RPMI8226 (cell line): ENCODE measurements at regions not wholly inside any gene's neighbourhood (a gene's known extent, or its start where the extent isn't known, plus 50 kb on each side); places are given as distances from the start of the nearest gene placed in this dataset.

Source experiments
- DNase-seq: peaks from one replicate; pipeline ENCODE4 v3.0.0-alpha.2; 2015

DNA sequence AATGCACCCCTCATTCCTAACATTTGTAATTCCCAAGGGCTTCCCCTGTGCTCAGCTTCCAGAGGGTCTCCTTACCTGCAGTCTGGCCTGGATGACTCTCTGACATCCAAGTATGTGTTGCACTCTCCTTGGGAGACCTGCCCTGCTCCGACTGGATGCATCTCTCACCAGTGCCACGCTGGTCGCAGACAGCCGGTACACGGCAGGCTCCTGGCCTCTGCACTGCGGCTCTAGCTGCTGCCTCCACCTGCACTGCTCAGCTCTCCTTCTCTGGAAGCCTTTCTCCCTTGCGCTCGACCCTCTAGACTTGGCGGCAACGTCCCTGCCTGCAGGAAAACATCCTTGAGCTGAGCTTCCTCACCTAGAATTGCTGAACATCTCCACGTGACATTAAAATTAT lies 685.9 kb downstream of the BRD1 start:
- no peak for DNase-seq

DNA sequence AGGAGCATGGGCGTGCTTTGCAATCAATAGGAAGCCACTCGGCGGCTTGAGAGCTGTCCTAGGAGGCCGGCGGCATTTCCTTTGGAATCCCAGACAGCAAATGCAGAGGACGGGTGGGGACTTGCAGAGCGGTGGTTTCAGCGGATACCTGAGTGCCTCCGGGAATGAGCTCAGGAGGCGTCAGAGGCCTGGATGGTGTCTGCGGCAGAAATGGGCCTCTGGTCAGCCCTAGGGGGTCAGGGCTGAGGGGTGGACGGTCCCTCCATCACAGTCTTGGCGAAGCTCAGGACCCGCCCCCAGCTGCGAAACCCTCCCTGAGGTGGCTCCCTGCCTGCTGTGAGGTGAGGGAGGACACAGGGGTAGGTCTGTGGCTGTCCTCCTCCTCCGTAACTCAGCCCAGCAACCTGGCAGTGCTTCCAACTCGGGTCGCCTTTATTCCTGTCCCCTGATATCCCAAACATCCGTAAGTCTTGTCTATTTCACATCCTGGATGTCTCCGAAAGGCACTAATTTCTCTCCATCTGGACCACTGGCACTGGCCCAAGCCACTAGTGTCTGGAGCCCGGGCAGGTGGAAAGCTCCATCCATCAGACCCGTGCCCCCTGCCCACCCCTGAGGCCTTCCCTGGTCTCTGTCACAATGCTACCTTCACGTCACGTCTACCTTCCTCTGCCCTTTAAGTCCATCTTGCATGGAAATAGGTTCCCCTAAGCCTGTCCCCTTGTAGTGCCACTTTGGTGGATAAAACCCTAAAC lies 686.6 kb downstream of the BRD1 start:
- DNase-seq, result no peak

DNA sequence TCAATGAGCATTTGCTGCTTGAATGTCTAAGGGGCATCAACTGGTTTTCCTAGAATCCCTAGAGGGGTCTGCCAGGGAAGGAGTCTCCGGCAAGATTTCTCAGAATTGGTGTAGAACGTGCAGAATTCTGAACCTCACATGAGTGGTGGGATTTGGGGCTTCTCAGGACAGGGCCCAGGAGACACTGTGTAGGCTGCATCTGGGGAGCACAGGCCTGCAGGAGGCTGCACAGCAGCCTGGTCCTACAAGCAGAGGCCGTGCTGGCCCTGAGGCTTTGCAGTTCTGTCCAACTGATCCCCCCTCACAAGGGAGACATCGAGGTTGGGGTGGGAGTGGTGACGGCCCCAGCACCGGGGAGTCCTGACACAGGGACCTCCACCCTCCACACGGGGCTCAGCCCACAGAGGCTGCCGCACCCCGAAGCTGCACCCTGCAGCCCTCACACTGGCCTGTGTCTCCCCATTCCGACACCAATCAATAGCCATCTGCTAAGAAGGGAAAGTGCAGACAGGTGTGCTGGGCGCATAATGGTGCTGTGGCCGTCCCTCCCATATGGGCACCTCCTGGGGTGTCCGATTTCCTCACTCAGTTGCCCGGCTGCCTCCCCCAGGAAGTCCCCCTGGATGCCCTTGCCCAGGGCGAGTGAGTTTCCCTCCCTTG lies 688.1 kb downstream of the BRD1 start:
- DNase-seq, result no peak

DNA sequence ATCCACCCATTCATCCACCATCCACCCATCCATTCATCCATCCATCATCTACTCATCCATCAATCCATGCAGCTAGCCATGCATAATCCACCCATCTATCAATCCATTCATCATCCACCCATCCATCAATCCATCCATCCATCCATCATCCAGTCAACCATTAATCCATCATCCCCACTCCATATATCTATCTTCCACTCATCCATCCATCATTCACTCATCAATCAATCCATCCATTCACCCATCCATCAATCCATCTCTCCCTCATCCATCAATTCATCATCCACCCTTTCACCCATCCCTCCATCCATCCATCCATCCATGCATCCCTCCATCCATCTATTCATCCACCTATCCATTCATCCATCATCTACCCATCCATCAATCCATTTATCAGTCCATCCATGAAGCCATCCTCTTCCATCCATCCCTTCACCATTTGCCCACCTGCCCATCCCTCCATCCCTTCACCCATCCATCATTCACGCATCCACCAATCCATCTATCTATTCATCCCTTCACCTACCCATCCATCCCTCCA lies 689.4 kb downstream of the BRD1 start:
- DNase-seq, result no peak

DNA sequence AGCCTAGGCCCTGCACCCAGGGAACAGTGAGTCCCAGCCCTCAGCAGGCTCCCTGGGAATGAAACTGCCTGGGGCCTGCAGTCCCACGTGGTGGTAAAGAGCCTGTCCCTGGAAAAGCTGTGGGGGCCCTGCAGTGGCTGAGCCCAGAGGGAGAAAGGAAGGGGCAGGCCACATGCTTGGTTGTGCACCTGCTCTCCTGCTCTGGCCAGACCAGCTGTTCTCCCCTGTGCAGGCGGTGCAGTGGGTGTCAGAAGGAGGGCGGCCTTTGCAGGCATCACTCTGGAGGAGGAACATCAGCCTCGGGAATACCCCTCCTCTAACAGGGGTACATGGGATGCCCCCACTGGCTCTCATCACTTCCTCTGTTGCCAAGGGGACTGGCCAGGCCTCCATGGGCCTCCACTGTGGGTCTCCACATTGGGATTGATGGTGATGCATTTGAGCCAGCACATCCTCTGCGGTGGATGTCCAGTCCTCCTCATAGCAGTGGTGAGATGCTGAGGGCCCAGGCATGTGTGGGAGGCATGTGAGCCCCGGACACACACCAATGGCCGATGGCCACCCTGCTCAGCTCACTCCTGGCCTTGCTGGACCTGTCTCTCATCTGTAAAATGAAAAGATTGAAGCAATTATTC lies 690.4 kb downstream of the BRD1 start:
- no peak for DNase-seq

DNA sequence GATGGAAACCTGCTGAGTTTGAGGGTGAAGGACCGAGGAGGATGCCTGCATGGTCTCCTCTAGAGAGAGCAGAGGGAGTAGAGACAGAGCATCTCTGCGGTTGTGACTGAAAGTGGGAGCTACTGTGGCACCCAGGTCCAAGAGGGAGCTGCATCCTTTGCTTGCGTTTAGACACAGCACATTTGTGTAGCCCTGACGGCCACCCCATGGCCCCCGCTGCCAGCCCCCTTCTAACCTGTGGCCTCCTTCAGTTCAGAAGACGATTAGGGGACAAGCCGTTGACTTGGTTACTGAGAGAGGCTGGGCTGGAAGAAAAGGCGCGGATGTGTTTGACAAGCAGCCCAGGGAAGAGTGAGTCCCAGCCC lies 690.9 kb downstream of the BRD1 start:
- no peak for DNase-seq

DNA sequence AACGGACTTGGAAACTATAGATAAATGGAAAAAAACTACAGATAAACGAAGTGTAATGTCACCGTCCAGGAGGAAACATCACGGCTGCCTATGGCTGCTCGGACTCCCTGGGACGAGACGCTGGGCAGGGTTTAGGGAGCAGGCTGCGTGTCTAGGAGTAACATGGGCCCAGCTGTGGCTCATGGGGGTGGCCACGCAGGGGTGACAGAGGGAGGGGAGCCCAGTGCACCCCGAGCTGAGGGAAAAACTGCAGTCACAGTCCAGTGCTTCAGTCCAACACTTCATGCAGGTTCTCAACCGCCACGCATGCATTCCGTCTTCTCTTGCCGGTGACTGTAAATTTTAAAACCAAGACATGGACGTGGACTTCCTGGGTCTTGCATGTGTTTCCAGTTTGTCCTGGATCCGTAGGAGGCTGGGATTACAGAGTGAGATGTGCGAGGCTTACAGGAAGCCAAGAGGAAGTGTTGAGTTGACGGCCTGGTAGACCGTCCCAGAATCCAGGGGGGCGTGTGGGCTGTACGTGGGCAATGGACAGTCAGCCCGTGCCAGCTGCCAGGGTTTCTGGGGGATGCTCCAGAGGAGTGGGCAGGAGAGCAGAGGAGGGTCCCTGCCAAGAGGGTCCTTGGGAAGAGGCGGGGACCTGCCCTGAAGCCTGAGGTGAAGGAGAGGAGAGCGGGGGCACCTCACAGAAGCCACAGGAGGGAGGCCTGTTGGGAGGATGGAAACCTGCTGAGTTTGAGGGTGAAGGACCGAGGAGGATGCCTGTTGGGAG lies 691.4 kb downstream of the BRD1 start:
- DNase-seq, result no peak

DNA sequence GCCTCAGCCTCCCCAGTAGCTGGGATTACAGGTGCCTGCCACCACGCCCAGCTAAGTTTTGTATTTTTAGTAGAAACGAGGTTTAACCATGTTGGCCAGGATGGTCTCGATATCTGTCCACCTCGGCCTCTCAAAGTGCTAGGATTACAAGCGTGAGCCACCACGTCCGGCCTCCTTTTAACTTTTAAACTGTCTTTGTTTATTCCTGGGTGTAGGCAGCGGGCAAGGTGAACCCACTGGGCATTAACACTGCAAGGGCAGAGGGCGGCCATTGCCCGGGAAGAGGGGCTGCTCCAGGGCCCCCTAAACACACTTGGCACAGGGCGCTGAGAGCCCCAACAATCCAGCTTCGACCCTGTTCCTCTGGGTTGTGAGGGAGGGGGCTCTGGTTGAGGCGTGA lies 693.6 kb downstream of the BRD1 start:
- DNase-seq, result no peak

DNA sequence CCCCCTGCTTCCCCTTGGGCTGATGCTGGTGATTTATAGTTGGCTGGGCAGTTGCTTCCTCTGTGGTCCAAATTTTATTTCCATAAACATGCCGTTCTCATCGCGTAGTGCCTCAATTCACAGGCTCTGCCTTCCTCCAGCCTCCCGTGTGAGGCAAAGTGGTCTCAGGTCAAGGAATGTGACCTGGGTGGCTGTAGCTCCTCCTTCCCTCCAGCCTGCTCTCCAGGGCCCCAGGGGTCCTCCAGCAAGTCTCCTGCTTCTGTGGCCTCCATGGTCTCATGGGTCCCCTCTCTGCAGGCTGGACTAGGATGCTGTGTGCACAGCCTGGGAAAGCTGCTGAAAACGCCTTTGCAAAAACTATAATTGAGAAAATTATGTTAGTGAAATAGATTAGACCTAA lies 694.1 kb downstream of the BRD1 start:
- DNase-seq, result no peak

DNA sequence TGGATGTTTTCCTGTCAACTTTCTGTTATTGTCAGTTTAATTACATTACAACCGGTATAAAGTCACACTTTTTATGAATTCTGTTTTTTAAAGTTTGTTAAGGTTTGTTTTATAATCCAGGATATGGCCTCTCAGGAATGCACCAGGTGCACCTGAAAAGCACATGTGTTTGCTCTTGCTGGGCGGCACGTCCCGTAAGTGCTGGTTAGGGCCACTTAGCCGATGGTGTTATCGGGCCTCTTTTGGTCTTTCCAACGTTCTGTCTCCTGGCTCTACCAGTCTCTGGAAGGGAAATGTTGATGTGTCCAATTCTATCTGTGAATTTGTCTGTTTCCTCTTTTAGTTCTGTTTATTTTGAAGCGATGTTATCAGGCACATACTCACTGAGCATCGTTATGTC lies 695.7 kb downstream of the BRD1 start:
- no peak for DNase-seq

DNA sequence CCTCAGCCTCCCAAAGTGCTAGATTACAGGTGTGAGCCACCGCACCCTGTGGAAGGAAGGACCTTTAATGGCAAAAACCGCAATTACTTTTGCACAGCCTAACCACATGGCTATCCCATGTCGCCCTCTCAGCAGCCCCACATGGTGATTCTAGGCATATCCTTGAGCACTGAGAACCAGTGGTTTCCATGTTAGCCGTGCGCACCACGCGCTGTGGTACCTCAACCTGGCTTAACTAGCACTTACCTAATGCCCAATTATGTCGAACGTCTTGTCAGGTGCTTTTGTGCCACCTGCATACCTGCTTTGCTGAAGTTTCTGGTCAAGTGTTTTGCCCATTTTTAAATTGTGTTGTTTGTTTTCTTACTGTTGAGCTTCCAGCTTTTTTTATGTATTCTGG lies 697.9 kb downstream of the BRD1 start:
- DNase-seq, result peak; percentile 23

DNA sequence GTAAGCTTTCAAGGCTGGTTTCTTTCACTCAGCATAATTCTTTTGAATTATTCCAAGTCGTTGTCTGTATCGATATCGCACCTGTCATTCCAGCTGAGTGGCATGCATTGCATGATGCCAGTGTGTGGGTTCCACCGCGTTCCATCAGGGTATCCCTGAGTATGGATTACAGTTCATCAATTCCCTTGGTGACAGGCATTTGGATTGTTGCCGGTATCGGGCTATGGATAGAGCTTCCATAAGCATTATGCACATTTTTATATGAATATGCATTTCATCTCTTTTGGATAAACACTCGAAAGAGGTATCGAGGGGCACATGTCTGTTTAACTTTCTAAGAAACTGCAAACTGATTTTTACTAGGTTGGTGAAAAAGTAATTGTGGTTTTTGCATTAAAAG lies 698.8 kb downstream of the BRD1 start:
- no peak for DNase-seq

DNA sequence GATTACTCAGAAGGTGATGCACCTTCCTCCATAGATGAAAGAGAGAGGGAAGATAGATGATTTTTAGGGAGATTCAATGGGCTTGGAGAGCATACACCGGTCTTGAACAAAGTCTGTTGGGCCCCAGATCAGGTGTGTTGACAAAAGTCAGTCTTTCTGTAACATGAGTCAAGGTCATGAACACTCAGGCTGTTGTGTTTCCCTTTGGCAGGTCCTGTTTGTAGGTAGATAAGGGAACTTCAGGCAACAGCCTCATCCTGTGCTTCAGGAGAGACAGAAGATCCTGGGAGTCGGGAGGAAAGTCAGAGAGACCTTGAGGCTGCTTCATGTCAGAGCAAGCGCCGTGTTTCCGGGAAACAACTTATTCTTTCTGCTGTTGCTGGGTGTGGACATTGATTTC lies 703.1 kb downstream of the BRD1 start:
- DNase-seq, result no peak

DNA sequence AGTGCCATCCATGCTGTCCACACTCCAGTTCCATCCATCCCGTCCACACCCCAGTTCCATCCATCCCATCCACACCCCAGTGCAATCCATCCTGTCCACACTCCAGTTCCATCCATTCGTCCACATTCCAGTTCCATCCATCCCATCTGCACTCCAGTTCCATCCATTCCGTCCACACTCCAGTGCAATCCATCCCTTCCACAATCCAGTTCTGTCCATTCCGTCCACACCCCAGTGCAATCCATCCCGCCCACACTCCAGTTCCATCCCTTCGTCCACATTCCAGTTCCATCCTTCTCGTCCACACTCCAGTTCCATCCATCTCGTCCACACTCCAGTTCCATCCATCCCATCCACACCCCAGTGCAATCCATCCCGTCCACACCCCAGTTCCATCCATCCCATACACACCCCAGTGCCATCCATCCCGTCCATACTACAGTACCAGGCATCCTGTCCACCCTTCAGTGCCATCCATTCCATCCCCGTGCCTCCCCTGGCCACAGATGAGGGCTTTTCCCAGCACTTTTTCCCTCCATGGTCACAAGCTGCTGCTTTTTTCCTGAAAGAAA lies 704.0 kb downstream of the BRD1 start:
- no peak for DNase-seq

DNA sequence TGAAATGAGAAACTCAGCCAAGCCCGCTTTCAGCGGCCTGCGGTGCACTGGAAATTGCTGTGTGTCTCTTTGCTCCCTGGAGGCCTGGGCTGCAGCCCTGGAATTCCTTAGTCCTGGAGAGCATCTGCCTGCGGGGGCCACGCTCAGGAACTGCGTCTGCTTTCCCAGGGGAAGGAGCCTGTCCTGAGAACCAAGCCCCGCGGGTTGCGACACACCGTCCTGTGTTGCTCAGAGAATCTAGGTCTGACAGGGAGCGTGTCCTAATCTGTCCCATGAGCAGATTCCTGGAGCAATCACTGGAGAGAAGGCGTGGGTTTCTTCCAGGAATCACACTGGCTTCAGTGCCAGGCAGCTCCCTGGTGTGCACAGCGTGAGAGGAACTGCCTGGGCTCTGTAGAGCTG lies 708.1 kb downstream of the BRD1 start:
- no peak for DNase-seq

DNA sequence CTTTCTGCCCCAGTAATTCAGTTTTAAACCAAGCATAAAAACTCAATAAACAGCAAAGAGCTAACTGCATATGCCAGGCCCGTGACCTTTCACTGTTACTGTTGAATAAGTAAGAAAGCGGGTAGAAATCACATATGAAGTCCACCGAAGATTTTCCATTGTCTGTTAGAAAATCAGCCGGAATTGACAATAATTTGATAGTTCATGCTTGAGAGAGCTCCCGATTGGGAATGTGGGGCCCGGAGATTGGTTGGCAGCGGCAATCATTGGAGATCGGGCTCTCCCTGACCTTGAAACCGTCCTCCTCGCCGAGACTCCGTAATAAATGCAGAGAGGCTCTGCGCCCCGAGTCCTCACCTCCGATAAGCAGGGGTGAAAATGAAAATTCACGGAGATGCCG lies 709.6 kb downstream of the BRD1 start:
- DNase-seq, result no peak

DNA sequence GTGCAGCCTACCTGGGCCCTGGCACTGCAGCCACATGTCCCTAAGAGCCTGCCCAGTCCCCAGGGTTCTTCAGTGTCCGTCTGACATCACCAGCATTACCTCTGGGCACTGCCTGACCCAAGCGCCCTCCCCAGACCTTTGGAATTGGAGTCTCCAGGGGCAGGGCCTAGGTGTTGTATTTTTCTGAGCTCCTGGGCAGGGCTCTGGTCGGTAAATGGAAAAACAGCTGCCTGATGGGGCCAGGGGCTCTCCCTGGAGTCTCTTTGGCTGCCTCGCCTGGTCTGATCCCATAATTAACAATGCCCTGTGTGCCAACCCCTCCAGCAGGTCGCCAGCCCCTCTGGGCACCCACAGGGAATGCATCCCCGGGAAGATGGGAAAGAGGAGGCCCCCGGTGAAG lies 710.2 kb downstream of the BRD1 start:
- DNase-seq, result no peak

DNA sequence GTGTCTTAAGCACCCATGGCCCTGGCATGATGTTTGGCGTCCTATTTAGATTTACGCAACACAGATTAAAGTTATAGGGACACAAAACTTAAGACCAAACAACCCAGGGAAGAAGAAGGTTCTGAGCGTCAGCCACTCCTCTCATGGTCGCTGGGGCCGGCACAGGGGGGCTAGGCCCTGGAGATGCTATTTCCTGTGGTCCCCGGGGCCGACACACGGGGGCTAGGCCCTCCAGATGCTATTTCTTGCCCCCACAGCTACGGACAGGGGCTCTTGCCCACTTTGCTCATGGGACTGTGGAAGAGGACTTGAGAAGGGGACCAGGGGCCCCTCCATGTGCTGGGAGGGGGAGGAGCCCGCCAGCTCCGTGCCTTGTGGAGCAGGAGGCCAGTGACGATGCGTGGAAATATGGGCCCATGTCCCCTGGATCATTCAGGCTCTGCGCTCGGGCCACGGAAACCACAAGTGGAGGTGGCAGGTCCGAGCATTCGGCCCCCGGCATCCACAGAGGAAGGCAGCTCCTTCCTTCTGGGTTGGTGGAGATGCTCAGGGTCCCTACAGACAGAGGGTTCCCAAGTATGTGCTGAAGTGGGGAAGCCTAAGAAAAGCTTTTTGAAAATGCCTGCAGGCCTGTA lies 711.1 kb downstream of the BRD1 start:
- DNase-seq, result no peak

DNA sequence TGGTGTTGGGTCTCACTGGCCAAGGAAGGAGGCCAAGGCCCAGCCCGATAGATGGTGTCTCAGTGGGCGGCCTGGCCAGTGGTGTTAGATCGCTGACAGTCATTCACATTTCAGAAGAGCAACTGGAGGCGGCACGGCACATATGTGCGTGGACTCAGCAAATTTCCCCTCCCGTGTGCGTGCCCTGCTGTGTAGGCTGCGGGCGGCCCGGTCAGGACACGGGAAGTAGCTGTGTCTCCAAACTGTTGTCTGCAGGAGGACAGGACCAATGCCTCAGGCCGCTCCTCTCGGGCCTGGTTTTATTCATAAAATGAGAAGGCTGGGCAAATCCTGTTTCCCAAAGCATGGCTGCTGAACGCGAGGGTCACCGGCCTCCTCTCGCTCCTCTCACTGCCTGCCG lies 711.7 kb downstream of the BRD1 start:
- no peak for DNase-seq

DNA sequence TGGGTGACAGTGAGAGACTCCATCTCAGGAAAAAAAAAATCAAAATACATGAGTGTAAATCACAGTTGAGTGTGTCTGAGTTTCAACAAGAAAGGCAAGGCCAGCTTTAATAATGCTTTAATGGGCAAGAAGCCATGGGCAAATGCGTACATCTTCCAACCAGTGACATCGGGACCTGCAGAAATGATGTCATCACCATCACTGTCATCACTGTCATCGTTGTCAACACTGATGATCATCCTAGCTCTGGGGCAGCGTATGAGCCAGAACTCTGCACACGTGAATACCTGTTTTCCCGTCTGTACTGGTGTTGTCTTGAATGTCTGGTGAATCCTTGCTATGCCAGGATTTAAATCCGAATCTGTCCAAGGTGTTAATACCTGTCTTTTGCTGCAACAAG lies 712.5 kb downstream of the BRD1 start:
- no peak for DNase-seq

DNA sequence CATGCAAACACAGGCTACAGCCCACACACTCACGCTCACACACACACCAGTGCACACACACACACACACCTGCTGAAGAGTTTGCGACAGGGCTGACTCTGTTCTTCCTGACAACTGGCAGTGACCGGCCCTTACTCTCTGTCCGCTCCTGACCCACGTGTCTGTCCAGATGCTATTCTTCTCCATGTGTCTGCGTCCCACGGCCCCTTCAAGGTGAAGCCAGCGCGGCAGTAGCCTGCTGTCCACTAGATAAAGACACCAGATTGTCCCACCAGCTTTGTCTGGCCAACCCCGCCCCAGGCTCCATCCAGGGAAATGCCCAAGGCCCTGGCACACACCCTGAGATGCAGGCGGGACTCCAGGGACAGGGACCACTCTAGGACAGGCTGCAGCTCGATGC lies 713.9 kb downstream of the BRD1 start:
- no peak for DNase-seq
